T-cell (primary cell): ENCODE measurements at regions not wholly inside any gene's neighbourhood (a gene's known extent, or its start where the extent isn't known, plus 50 kb on each side); places are given as distances from the start of the nearest gene placed in this dataset.

Experiments used
- ATAC-seq, 4 experiments: fragments of 200-7000 bp in 3 of 4; fragments of 150-1000 bp in 1 of 4; cut with Tn5 transposase; replicated peaks in 1 of 4; 1 replicate in 3 of 4; 2 replicates in 1 of 4; pipeline ENCODE4 v1.10.0; 2021; ENCODE audit warnings: moderate library complexity in 3 of 4, mild to moderate bottlenecking in 2 of 4, moderate number of reproducible peaks in 1 of 4
- CTCF ChIA-PET, 2 donors: fragments of 300-600 bp; sonication (Branson Sonifier 250); formaldehyde crosslinking; loops; one replicate each; lab custom pipeline; 2022; ENCODE audit warnings: antibody characterized with exemption in 2 of 2; lab: Charles Lee
- POLR2A ChIA-PET, 2 donors: fragments of 300-600 bp; sonication (Branson Sonifier 250); formaldehyde crosslinking; loops; one replicate each; lab custom pipeline; 2022; ENCODE audit warnings: antibody characterized with exemption in 2 of 2; lab: Charles Lee
- DNase-seq, 35 experiments: peaks; one replicate each; pipeline versions ENCODE4 v3.0.0 to v3.0.0-alpha.2; 2013 to 2023
- H3K27ac ChIP-seq: one replicate; pipeline ENCODE4 v1.5.1; 2013; ENCODE audit warnings: low read length
- H3K27me3 ChIP-seq, 2 experiments: replicated peaks in 1 of 2; 1 replicate in 1 of 2; 2 replicates in 1 of 2; pipeline versions ENCODE4 v1.6.1 to v1.7.0; 2013; ENCODE audit warnings: low read length in 1 of 2, mixed read lengths in 1 of 2; ENCODE audit not compliant: control insufficient read depth in 2 of 2, insufficient read depth in 2 of 2; ENCODE audit errors: extremely low read depth in 1 of 2
- H3K36me3 ChIP-seq, 2 donors: 1 replicate in 1 of 2; 2 replicates in 1 of 2; pipeline versions ENCODE4 v1.6.1 to v1.7.0; 2013; ENCODE audit warnings: low read length in 1 of 2; ENCODE audit not compliant: control insufficient read depth in 2 of 2, insufficient read depth in 1 of 2; ENCODE audit errors: extremely low read depth in 1 of 2
- H3K4me1 ChIP-seq, 2 experiments: 1 replicate in 1 of 2; 2 replicates in 1 of 2; pipeline versions ENCODE4 v1.6.1 to v1.7.0; 2013; ENCODE audit warnings: low read length in 2 of 2, mixed read lengths in 1 of 2; ENCODE audit not compliant: insufficient read depth in 2 of 2, control insufficient read depth in 1 of 2; ENCODE audit errors: extremely low read depth in 1 of 2
- H3K4me3 ChIP-seq, 2 donors: 1 replicate in 1 of 2; 2 replicates in 1 of 2; pipeline versions ENCODE4 v1.5.1 to v1.7.0; 2013; ENCODE audit warnings: mild to moderate bottlenecking in 2 of 2, low read length in 1 of 2, moderate library complexity in 1 of 2; ENCODE audit not compliant: control insufficient read depth in 1 of 2; ENCODE audit errors: extremely low read depth in 1 of 2
- H3K9me3 ChIP-seq: 2 replicates; pipeline ENCODE4 v1.7.0; 2013
- H3K27ac Mint-ChIP-seq, 2 donors: one replicate each; pipeline ENCODE4 v1.8.0; 2020 to 2021; ENCODE audit warnings: mild to moderate bottlenecking in 2 of 2, mixed read lengths in 2 of 2
- H3K27me3 Mint-ChIP-seq, 2 donors: one replicate each; pipeline ENCODE4 v1.8.0; 2021 to 2022; ENCODE audit warnings: mixed read lengths in 2 of 2
- H3K36me3 Mint-ChIP-seq: one replicate; pipeline ENCODE4 v1.8.0; 2021; ENCODE audit warnings: mixed read lengths
- H3K4me1 Mint-ChIP-seq, 3 donors: one replicate each; pipeline ENCODE4 v1.8.0; 2020 to 2022; ENCODE audit warnings: mixed read lengths in 3 of 3, mild to moderate bottlenecking in 1 of 3
- H3K4me3 Mint-ChIP-seq, 3 donors: one replicate each; pipeline ENCODE4 v1.8.0; 2020 to 2022; ENCODE audit warnings: mild to moderate bottlenecking in 3 of 3, mixed read lengths in 3 of 3, moderate library complexity in 3 of 3
- H3K9me3 Mint-ChIP-seq, 3 donors: one replicate each; pipeline ENCODE4 v1.8.0; 2020 to 2022; ENCODE audit warnings: mixed read lengths in 3 of 3
- WGBS: methylation state at CpG from one replicate; pipeline ENCODE4 v1.1.5; 2013; ENCODE audit warnings: missing lambda C conversion rate; ENCODE audit not compliant: insufficient coverage; 5-methylcytosine and 5-hydroxymethylcytosine counted together

DNA sequence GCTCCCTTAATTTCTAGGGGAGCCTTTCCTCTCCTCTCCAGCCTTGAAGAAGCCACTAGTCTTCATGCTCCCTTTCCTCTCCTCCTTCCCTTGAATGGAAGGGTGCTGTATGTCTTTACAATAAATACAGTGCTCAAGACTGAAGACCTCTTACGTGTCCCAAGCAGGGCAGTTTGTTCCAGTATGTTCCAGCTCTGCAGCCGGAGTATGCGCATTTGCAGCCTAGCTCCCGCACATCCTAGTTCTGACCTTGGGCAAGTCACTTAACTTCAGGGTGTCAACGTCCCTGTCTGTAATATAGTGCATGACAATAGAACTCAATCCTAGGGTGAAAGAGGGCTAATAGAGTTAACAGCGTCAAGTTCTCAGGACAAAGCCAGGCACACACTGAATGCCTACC is 208.0 kb downstream of the HAUS1 start:
- H3K36me3 Mint-ChIP-seq: no peaks in the 10 kb centered on the region
- no peak overlapping the region for H3K4me3 Mint-ChIP-seq
- POLR2A ChIA-PET: no interaction called here
- Histone ChIP-seq H3K9me3 (no peaks in the 10 kb centered on the region), H3K27ac (no peak overlapping the region), H3K4me3 (no peak overlapping the region), H3K27me3 (peaks cover 0 to 6% of the 10 kb centered on the region in 2 experiments), H3K36me3 (no peaks in the 10 kb centered on the region), H3K4me1 (no peaks in the 10 kb centered on the region)
- no peak for DNase-seq
- H3K4me1 Mint-ChIP-seq: no peaks in the 10 kb centered on the region
- H3K9me3 Mint-ChIP-seq: peaks cover 0 to 5% (median 0%) of the 10 kb centered on the region in 3 donors
- ATAC-seq: no peak
- H3K27me3 Mint-ChIP-seq: peaks cover 0 to 2% of the 10 kb centered on the region in 2 donors
- whole genome bisulfite sequencing: 64% methylated on average over 5 of the region's 6 CpGs
- CTCF ChIA-PET: no interaction called here
- no peak overlapping the region for H3K27ac Mint-ChIP-seq

- POLR2A ChIA-PET: interaction anchor here in 1 of 2 donors (0.6 kb wide), 1 partner anchor 14 kb away, joined by 4 read pairs; no protein-coding TSS in a partner anchor
- CTCF ChIA-PET: no interaction called here
- WGBS: 87% methylated on average over 6 of the region's 6 CpGs
These were observed 209.3 kb downstream of the HAUS1 start for GRCh38 chr18:46313521-46313920.

GRCh38 chr18:46314011-46314410 is 209.8 kb downstream of the HAUS1 start:
- 87% methylated on average over 6 of the region's 7 CpGs for WGBS
- H3K4me3 ChIP-seq: no peak overlapping the region
- Mint-ChIP-seq H3K36me3 (no peaks in the 10 kb centered on the region), H3K4me3 (no peak overlapping the region), H3K9me3 (no peaks in the 10 kb centered on the region), H3K27ac (no peak overlapping the region), H3K4me1 (no peaks in the 10 kb centered on the region), H3K27me3 (peaks cover 0 to 2% of the 10 kb centered on the region in 2 donors)
- no peak for DNase-seq
- peaks cover 0 to 6% of the 10 kb centered on the region in 2 experiments for H3K27me3 ChIP-seq
- no peaks in the 10 kb centered on the region for H3K36me3 ChIP-seq
- ChIA-PET POLR2A (interaction anchor here in 1 of 2 donors (0.6 kb wide), 1 partner anchor 14 kb away, joined by 4 read pairs; no protein-coding TSS in a partner anchor), CTCF (no interaction called here)
- no peaks in the 10 kb centered on the region for H3K4me1 ChIP-seq
- H3K27ac ChIP-seq: no peak overlapping the region
- no peaks in the 10 kb centered on the region for H3K9me3 ChIP-seq
- no peak for ATAC-seq

More at GRCh38 chr18:46313521-46313920, 209.3 kb downstream of the HAUS1 start:
- Histone ChIP-seq H3K4me3 (no peak overlapping the region), H3K4me1 (no peaks in the 10 kb centered on the region), H3K27me3 (peaks cover 0 to 6% of the 10 kb centered on the region in 2 experiments), H3K27ac (no peak overlapping the region), H3K36me3 (no peaks in the 10 kb centered on the region), H3K9me3 (no peaks in the 10 kb centered on the region)
- Mint-ChIP-seq H3K9me3 (no peaks in the 10 kb centered on the region), H3K4me3 (no peak overlapping the region), H3K27me3 (peaks cover 0 to 2% of the 10 kb centered on the region in 2 donors), H3K4me1 (no peaks in the 10 kb centered on the region), H3K36me3 (no peaks in the 10 kb centered on the region), H3K27ac (no peak overlapping the region)
- DNase-seq (no peak), ATAC-seq (no peak)

DNA sequence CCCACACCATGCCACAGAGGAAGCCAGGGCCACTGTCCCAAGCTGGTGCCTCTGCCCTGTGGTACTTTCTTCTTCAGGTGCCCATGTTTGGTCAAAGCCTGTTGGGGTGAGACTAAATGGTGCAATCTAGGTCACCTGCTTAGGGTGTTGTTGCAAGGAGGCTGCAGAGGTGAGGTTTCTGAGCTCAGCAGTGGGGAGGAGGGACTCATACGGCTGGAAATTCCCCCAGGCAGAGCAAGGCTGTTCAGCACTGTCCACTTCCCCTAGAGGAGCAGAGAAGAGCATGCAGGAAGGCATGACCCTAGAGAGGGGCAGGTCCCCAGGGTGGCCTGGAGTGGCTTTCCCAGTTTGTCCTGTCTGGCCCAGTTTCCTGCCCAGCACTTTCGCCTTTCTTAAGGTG is 211.0 kb downstream of the HAUS1 start:
- Mint-ChIP-seq H3K4me1 (no peaks in the 10 kb centered on the region), H3K4me3 (no peak overlapping the region), H3K27ac (no peak overlapping the region), H3K9me3 (no peaks in the 10 kb centered on the region), H3K27me3 (peaks cover 0 to 2% of the 10 kb centered on the region in 2 donors), H3K36me3 (no peaks in the 10 kb centered on the region)
- no peaks in the 10 kb centered on the region for H3K4me1 ChIP-seq
- WGBS: 71% methylated on average over 1 of the region's 2 CpGs
- no peak overlapping the region for H3K27ac ChIP-seq
- H3K4me3 ChIP-seq: no peak overlapping the region
- peaks cover 0 to 6% of the 10 kb centered on the region in 2 experiments for H3K27me3 ChIP-seq
- ATAC-seq (no peak), DNase-seq (no peak)
- H3K36me3 ChIP-seq: no peaks in the 10 kb centered on the region
- ChIA-PET CTCF (no interaction called here), POLR2A (no interaction called here)
- no peaks in the 10 kb centered on the region for H3K9me3 ChIP-seq

DNA sequence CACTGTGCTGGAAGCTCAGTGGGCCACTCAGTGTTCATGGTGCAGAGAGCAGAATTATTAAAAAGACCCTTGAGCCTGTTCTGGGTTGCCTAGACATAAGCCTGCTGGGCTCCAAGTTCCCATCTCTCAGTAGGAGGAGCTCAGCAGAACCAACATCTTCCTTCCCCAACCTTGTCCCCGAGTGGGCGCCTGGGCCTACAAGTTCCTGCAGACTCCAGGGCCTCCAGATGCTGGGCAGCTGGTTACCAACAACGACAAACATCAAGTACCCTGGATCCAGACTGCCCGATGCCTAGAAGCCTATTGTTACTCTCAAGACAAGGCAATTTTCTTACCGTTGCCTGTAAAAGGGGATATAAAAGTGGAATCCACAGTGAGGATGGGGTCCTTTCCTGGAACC is 214.2 kb downstream of the HAUS1 start:
- ATAC-seq: no peak
- DNase-seq: no peak
- ChIA-PET POLR2A (interaction anchor here in 1 of 2 donors (0.7 kb wide), 1 partner anchor 221 kb away, joined by 3 read pairs; no protein-coding TSS in a partner anchor), CTCF (no interaction called here)
- H3K9me3 ChIP-seq: no peaks in the 10 kb centered on the region
- H3K9me3 Mint-ChIP-seq: no peaks in the 10 kb centered on the region
- no peak overlapping the region for H3K27ac Mint-ChIP-seq
- H3K4me3 Mint-ChIP-seq: no peak overlapping the region
- H3K4me1 Mint-ChIP-seq: no peaks in the 10 kb centered on the region
- H3K27ac ChIP-seq: no peak overlapping the region
- WGBS: 79% methylated on average over 3 of the region's 5 CpGs
- H3K36me3 Mint-ChIP-seq: no peaks in the 10 kb centered on the region
- no peak overlapping the region for H3K4me3 ChIP-seq
- no peaks in the 10 kb centered on the region for H3K4me1 ChIP-seq
- H3K27me3 ChIP-seq: peaks cover 0 to 2% of the 10 kb centered on the region in 2 experiments
- H3K27me3 Mint-ChIP-seq: no peaks in the 10 kb centered on the region
- H3K36me3 ChIP-seq: no peaks in the 10 kb centered on the region

GRCh38 chr18:46319783-46320182 is 215.6 kb downstream of the HAUS1 start:
- Histone ChIP-seq H3K9me3 (no peaks in the 10 kb centered on the region), H3K27me3 (peaks cover 0 to 2% of the 10 kb centered on the region in 2 experiments), H3K4me3 (no peak overlapping the region), H3K36me3 (no peaks in the 10 kb centered on the region), H3K27ac (no peak overlapping the region), H3K4me1 (no peaks in the 10 kb centered on the region)
- POLR2A ChIA-PET: no interaction called here
- WGBS: no CpG with 5 or more reads among the region's 1 CpG
- H3K36me3 Mint-ChIP-seq: no peaks in the 10 kb centered on the region
- no peak for DNase-seq
- H3K27me3 Mint-ChIP-seq: no peaks in the 10 kb centered on the region
- no peak overlapping the region for H3K27ac Mint-ChIP-seq
- H3K9me3 Mint-ChIP-seq: no peaks in the 10 kb centered on the region
- no peak for ATAC-seq
- no peak overlapping the region for H3K4me3 Mint-ChIP-seq
- peaks cover 0 to 3% (median 2%) of the 10 kb centered on the region in 3 donors for H3K4me1 Mint-ChIP-seq
- CTCF ChIA-PET: no interaction called here
